ENCODE measurements at regions not wholly inside any gene's neighbourhood (a gene's known extent, or its start where the extent isn't known, plus 50 kb on each side); places are given as distances from the start of the nearest gene placed in this dataset.

- no peak overlapping the region for H3K4me3 Mint-ChIP-seq
- H3K36me3 Mint-ChIP-seq (ENCODE audit: low read depth) = no peaks in the 10 kb centered on the region; the same call in 1 of the 2 replicates
- DNase-seq = no peak
- H3K9me3 Mint-ChIP-seq = peaks cover 32% of the 10 kb centered on the region
- H3K27ac Mint-ChIP-seq = no peak overlapping the region
- H3K4me1 Mint-ChIP-seq (ENCODE audit: low read depth) = no peaks in the 10 kb centered on the region
- TF ChIP-seq CTCF (IDR thresholded peaks at IDR 0.05) = no peak
- no peaks in the 10 kb centered on the region for H3K27me3 Mint-ChIP-seq (ENCODE audit: insufficient read depth)
These were observed 276.5 kb downstream of the DSC3 start for GRCh38 chr18:30766053-30766452.

- Mint-ChIP-seq H3K27ac (no peak overlapping the region), H3K4me1 (ENCODE audit: low read depth) (no peaks in the 10 kb centered on the region), H3K4me3 (no peak overlapping the region), H3K36me3 (ENCODE audit: low read depth) (no peaks in the 10 kb centered on the region; the same call in 1 of the 2 replicates), H3K27me3 (ENCODE audit: insufficient read depth) (no peaks in the 10 kb centered on the region), H3K9me3 (peaks cover 27% of the 10 kb centered on the region)
- no peak for DNase-seq
- no peak for TF ChIP-seq CTCF (IDR thresholded peaks at IDR 0.05)
These were observed 277.3 kb downstream of the DSC3 start for GRCh38 chr18:30765247-30765646.

GRCh38 chr18:30763902-30764350, 278.6 kb downstream of the DSC3 start:
- Mint-ChIP-seq H3K4me3 (no peak overlapping the region), H3K36me3 (ENCODE audit: low read depth) (no peaks in the 10 kb centered on the region; the same call in 1 of the 2 replicates), H3K27me3 (ENCODE audit: insufficient read depth) (no peaks in the 10 kb centered on the region), H3K4me1 (ENCODE audit: low read depth) (no peaks in the 10 kb centered on the region), H3K27ac (no peak overlapping the region), H3K9me3 (peaks cover 20% of the 10 kb centered on the region)
- no peak for TF ChIP-seq CTCF (IDR thresholded peaks at IDR 0.05)
- no peak for DNase-seq

- TF ChIP-seq CTCF (IDR thresholded peaks at IDR 0.05) = no peak
- DNase-seq = no peak
These were observed 287.7 kb downstream of the DSC3 start for GRCh38 chr18:30754846-30755245.

GRCh38 chr18:30748541-30748940, 294.0 kb downstream of the DSC3 start:
- Mint-ChIP-seq H3K4me1 (ENCODE audit: low read depth) (no peaks in the 10 kb centered on the region), H3K4me3 (no peak overlapping the region)

More at GRCh38 chr18:30754846-30755245, 287.7 kb downstream of the DSC3 start:
- Mint-ChIP-seq H3K27me3 (ENCODE audit: insufficient read depth) (no peaks in the 10 kb centered on the region), H3K4me3 (no peak overlapping the region), H3K4me1 (ENCODE audit: low read depth) (no peaks in the 10 kb centered on the region), H3K36me3 (ENCODE audit: low read depth) (no peaks in the 10 kb centered on the region), H3K27ac (no peak overlapping the region), H3K9me3 (peaks cover 44% of the 10 kb centered on the region)

More at GRCh38 chr18:30748541-30748940, 294.0 kb downstream of the DSC3 start:
- no peaks in the 10 kb centered on the region for H3K27me3 Mint-ChIP-seq (ENCODE audit: insufficient read depth)
- H3K9me3 Mint-ChIP-seq = peaks cover 47% of the 10 kb centered on the region
- no peak overlapping the region for H3K27ac Mint-ChIP-seq
- no peak for TF ChIP-seq CTCF (IDR thresholded peaks at IDR 0.05)
- no peak for DNase-seq
- no peaks in the 10 kb centered on the region for H3K36me3 Mint-ChIP-seq (ENCODE audit: low read depth)

All from HFFc6 (cell line).